ENCODE measurements at regions not wholly inside any gene's neighbourhood (a gene's known extent, or its start where the extent isn't known, plus 50 kb on each side); places are given as distances from the start of the nearest gene placed in this dataset.

DNA sequence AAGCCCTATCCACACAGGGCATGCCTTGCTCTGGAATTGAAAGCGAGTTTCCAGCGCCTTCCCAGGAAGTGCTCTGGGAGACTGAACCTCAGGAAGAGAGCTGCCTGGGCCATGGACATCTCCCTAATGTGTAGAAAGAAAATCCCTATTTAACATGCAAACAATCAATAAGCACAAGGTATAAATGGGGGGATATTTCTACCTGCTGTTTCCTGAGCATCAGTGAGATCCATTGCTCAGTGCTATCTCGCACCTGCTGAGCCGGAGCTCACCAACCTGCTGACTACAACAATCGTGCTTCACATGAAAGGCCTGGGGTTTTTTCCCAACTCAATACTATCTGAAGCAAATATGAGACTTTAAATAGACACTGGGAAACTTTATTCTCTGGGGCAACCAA is 584.0 kb downstream of the GLRX3 start:
- no peak for DNase-seq (ENCODE audit: low read depth, low spot score)
- peaks cover 2% of the 10 kb centered on the region for H3K27me3 Mint-ChIP-seq (ENCODE audit: low read depth)
- no peak overlapping the region for H3K4me3 Mint-ChIP-seq
- H3K9me3 Mint-ChIP-seq, result no peaks in the 10 kb centered on the region
- TF ChIP-seq, protein P1, sequence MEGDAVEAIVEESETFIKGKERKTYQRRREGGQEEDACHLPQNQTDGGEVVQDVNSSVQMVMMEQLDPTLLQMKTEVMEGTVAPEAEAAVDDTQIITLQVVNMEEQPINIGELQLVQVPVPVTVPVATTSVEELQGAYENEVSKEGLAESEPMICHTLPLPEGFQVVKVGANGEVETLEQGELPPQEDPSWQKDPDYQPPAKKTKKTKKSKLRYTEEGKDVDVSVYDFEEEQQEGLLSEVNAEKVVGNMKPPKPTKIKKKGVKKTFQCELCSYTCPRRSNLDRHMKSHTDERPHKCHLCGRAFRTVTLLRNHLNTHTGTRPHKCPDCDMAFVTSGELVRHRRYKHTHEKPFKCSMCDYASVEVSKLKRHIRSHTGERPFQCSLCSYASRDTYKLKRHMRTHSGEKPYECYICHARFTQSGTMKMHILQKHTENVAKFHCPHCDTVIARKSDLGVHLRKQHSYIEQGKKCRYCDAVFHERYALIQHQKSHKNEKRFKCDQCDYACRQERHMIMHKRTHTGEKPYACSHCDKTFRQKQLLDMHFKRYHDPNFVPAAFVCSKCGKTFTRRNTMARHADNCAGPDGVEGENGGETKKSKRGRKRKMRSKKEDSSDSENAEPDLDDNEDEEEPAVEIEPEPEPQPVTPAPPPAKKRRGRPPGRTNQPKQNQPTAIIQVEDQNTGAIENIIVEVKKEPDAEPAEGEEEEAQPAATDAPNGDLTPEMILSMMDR (conservative IDR thresholded peaks at IDR 0.05), result no peak
- H3K27ac Mint-ChIP-seq (ENCODE audit: unreplicated experiment), result no peak overlapping the region
- H3K36me3 Mint-ChIP-seq (ENCODE audit: low read depth), result no peaks in the 10 kb centered on the region
- peaks cover 8% of the 10 kb centered on the region for H3K4me1 Mint-ChIP-seq

DNA sequence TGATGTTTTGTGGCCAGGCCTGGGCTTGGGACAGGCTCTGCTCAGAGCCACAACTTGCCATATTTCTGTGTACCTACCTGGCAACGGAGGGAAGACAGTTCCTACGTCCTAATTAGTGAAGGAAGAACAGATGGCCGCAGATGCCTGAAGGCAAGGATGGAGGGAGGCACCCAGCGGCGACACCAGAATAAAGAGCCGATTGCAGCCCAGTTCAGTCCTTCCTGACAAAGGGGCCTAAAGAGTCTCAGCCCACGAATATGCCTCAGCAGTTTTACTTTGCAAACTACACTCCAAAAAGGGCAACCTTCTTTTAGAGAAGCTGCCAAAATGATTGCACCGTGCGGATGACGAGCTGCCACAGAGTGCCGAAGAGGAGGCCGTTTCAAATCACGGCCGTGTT is 585.8 kb downstream of the GLRX3 start:
- Mint-ChIP-seq H3K4me3 (no peak overlapping the region), H3K27ac (ENCODE audit: unreplicated experiment) (no peak overlapping the region), H3K36me3 (ENCODE audit: low read depth) (no peaks in the 10 kb centered on the region), H3K4me1 (peaks cover 8% of the 10 kb centered on the region), H3K9me3 (no peaks in the 10 kb centered on the region), H3K27me3 (ENCODE audit: low read depth) (peaks cover 2% of the 10 kb centered on the region)
- DNase-seq (ENCODE audit: low read depth, low spot score), result no peak
- TF ChIP-seq, protein P1 (conservative IDR thresholded peaks at IDR 0.05), result no peak

GRCh38 chr10:130723704-130724103 is 587.5 kb downstream of the GLRX3 start:
- TF ChIP-seq, protein P1 (conservative IDR thresholded peaks at IDR 0.05), result no peak
- H3K36me3 Mint-ChIP-seq (ENCODE audit: low read depth), result no peaks in the 10 kb centered on the region
- H3K4me1 Mint-ChIP-seq, result peaks cover 8% of the 10 kb centered on the region
- H3K9me3 Mint-ChIP-seq, result no peaks in the 10 kb centered on the region
- H3K27me3 Mint-ChIP-seq (ENCODE audit: low read depth), result no peaks in the 10 kb centered on the region
- H3K27ac Mint-ChIP-seq (ENCODE audit: unreplicated experiment), result no peak overlapping the region
- DNase-seq (ENCODE audit: low read depth, low spot score), result no peak
- H3K4me3 Mint-ChIP-seq, result no peak overlapping the region

DNA sequence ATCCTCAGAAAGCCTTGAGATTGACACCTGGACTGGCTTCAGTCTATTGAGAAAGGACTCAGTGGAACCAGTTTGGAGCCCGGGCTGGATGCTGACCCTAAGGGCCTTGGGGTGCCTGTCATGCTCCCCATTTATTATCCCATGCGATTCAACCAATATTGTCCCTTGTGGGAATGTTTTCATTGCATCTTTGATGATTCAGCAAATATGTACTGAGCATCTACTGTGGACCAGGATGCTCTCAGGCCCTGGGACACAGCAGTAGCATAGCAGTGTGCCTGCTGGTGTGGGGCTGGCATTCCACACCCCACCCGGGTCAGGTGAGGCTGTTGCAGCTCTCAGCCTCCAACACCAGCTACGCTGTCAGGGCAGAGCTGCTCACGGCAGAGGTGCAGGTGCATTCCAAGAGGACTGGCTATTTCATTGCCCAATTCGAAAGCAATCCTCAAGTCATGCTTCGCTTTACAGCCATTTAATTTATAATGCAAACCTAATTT is 586.0 kb downstream of the TCERG1L start:
- Mint-ChIP-seq H3K4me1 (peaks cover 8% of the 10 kb centered on the region), H3K36me3 (ENCODE audit: low read depth) (no peaks in the 10 kb centered on the region), H3K9me3 (no peaks in the 10 kb centered on the region), H3K4me3 (no peak overlapping the region), H3K27me3 (ENCODE audit: low read depth) (no peaks in the 10 kb centered on the region), H3K27ac (ENCODE audit: unreplicated experiment) (no peak overlapping the region)
- no peak for DNase-seq (ENCODE audit: low read depth, low spot score)
- TF ChIP-seq, protein P1 (conservative IDR thresholded peaks at IDR 0.05), result no peak

DNA sequence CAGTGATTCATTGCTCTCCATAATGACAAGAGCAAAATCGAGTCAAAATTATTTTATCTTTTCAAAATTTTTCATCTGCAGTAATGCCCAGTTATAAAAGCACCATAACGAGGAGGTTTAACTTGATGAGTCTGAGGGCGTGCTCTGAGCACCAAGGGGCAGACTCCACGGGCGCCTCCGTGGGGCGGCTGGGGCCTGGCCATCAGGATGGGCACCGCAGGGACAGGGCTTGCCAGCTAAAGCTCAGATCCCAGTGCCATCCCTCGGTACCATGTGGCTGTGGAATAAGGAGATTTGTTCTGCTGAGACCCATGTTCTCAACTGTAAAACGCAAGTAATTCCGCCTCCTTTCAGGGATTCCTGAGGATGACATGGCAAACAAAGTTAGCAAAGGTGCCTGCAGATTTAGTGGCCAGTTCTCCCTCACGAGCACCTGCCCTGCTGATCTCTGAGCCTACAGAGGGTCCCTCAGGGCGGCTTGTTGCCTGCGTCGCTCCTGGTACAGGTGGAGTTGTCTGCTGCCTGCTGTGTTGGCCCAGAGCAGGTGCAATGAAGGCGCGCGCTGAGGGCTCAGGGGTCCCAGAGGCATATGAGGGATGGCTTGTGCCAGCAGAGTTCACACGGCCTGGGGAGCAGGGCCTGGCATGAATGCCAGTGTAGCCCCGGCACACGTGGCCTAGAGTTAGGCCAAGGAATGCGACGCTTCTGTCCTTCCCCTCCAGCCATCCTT is 584.4 kb downstream of the TCERG1L start:
- no peaks in the 10 kb centered on the region for H3K9me3 Mint-ChIP-seq
- DNase-seq (ENCODE audit: low read depth, low spot score), result no peak
- peaks cover 3% of the 10 kb centered on the region for H3K4me1 Mint-ChIP-seq
- TF ChIP-seq, protein P1 (conservative IDR thresholded peaks at IDR 0.05), result no peak
- H3K27ac Mint-ChIP-seq (ENCODE audit: unreplicated experiment), result no peak overlapping the region
- no peak overlapping the region for H3K4me3 Mint-ChIP-seq
- peaks cover 3% of the 10 kb centered on the region for H3K27me3 Mint-ChIP-seq (ENCODE audit: low read depth)
- no peaks in the 10 kb centered on the region for H3K36me3 Mint-ChIP-seq (ENCODE audit: low read depth)

Measured in neural crest cell (in vitro differentiated cells).